Stimulated activated CD4-positive, alpha-beta T cell treated with anti-CD3 and anti-CD28 coated beads, TNF-alpha, amount 100 ng/mL, for 1 hour (primary cell): ENCODE measurements at regions not wholly inside any gene's neighbourhood (a gene's known extent, or its start where the extent isn't known, plus 50 kb on each side); places are given as distances from the start of the nearest gene placed in this dataset.
"Not testable (repeated sequence)": the region's sequence is repeated elsewhere in the genome, so short reads cannot be mapped to it uniquely, and the experiment has no call there.

Source experiments
- DNase-seq, 3 donors: peaks; one replicate each; pipeline ENCODE4 v3.0.0-alpha.2; 2020; ENCODE audit warnings: low read depth in 3 of 3, low spot score in 1 of 3

DNA sequence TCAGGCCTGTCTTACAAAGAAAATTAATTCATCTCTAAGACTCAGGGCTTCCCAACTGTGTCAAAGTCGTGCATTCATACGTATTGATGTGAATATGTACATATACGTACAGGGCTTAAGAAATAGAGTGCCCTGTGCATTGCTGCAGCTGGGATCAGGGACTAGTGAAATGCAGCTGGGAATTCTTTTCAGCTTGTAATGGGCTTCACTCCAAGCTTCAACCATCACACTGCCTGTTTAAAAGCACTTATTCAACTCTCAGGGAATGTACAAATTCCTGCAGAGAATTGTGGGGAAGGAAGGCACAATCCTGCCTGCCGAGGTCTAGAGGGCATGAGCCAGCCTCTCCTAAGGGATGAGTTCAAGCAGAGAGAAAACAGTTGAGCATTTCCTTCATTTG, 59.6 kb upstream of the MAN2A1 start:
- no peak for DNase-seq

DNA sequence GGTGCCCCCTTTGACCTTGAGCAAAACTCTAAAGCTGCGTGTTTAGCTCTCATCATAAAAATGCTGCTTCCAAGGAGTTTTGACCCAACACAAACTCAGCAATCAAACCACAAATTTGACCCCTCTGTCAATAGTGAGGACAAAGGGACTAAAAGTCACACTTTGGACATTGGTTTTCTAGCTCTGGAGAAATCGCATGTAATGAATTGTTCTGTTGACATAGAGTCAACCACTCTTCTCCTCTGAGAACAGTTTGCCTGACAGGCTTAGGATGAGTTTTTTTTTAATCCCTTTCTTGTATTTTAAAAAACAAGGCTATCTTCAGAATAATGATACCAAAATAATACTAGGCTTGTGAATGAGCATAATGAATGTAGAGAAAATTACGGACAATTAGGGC, 61.1 kb upstream of the MAN2A1 start:
- no peak for DNase-seq

DNA sequence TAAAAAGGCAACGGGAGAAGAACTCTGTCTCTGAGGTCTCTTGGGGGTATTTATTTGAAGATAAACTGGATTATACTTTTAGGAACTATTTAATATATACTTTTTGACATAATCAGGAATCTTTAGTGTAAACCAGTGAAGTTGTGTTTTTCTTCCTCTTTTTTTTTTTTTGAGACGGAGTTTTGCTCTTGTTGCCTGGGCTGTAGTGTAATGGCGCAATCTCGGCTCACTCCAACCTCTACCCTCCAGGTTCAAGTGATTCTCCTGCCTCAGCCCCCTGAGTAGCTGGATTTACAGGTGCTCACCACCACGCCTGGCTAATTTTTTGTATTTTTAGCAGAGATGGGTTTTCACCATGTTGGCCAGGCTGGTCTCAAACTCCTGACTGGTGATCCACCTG, 68.5 kb upstream of the MAN2A1 start:
- not testable (repeated sequence) for DNase-seq

DNA sequence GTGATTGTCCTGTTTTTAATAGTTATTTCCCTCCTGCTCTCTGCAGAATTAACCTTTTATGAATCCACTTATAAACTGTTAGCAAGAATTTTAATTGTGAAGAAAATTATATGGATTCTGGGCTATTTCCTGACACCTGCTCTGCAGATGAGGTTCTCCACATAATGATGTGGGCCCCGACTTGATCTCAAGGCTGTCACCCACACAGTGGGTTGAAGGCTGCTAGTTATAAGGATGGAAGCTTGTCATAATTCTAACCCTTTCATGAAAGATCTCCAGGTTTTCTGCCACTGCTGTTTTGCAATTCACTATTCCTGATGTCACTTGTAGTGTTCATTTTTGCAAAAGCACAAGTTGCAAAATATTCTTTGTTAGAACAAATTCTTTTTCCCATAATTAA, 69.1 kb upstream of the MAN2A1 start:
- DNase-seq: no peak

DNA sequence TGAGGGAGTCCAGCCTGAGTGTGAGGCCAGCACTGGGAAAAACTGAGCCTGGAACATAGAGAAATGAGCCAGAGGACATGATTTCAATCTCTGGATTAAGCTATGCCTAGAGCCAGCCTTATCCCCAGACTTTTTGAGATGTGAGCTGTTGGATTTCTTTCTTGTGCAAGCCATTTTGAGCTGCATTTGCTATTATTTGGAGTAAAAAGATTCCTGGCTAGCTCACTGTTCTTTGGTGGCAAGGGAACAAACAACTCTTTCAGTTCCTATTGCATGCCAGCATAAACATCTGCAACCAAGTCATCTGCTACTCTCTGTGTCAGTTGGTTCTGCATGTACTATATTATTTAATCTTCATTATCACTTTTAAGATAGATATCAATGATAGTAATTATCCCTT, 70.1 kb upstream of the MAN2A1 start:
- DNase-seq: no peak

DNA sequence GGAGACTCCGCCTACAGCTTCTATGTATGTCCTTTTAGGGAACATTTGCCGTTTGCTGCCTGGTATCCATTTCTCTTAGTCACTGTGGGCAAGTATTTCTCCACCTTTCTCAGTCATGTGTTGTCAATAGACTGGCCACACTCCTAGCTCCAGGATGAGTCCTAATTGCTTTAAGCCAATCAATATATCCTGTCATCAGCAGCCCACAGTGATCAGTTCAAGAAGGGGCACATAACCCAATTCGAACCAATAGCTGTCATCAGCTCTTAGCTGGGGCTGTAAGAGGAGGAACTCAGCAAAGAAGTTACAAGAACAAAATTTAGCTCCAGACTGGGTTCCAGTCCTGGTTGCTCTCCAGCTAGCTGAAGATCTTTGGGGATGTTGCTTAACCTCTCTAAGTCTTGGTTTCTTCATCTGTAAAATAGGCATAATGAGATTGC, 70.7 kb upstream of the MAN2A1 start:
- no peak for DNase-seq

DNA sequence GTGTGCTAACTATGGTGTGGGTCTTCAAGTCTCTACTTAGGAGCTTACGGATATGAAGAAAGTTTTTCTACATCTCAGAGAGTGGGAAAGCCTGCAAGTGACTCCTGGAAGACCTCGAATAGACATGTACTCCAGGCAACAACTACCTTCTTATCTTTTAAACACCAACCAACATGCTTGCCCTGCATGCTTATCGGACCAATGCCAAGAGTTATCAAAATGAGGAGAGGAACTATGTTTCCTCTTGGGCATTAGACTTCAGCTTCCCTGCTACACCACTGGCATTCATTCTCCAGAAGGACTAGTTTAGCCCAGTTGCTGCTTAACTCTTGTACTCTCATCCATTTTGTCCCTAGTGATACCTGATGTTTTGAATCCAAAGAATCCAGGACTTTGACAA, 74.7 kb upstream of the MAN2A1 start:
- DNase-seq: no peak

DNA sequence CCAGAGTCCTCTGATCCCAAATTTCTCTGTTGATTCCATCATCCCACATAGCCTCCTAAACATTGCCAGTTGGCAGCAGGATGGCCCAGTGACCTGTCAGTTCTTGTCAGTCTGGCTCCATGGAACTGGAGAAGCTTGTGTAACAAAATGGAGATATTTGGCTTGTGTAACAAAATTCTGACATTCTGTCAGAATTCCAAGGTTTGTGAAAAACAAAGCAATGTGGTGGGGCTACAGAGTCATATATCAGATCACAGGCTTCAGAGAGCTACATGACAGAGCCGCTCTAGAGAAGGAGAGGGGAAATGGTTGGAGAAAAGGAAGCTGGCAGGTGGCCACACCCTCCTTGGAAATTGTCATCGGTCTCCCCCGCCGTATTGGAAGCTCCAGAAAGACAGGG, 75.4 kb upstream of the MAN2A1 start:
- DNase-seq: no peak

DNA sequence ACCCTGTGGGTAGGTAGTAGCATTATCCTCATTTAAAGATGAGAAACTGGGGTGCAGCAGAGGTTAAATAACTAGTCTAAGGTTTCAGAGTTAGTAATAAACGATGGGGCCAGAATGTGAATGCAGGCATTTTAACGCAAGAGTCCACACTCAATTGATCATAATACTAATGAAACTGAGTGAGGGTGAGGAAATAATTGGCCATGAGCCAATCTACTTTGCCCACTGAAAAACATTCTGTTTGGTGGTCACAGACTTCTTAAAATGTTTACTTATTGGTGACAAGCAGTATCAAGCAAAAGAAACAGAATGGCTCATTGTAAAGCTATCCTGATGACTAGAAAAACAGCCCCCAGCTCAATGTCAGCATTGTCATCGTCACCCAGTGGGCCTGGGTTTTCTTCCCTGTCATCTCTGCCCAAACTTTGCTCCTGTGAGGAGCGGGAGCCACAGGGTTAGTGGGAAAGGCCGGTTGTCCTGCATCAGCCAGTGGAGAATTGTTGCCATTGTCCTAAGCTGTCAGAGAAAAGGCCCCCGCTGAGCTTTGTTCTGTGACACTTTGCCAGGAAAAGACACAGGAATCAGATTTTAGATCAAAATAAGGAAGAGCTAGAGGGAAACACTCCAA, 77.3 kb upstream of the MAN2A1 start:
- no peak for DNase-seq

DNA sequence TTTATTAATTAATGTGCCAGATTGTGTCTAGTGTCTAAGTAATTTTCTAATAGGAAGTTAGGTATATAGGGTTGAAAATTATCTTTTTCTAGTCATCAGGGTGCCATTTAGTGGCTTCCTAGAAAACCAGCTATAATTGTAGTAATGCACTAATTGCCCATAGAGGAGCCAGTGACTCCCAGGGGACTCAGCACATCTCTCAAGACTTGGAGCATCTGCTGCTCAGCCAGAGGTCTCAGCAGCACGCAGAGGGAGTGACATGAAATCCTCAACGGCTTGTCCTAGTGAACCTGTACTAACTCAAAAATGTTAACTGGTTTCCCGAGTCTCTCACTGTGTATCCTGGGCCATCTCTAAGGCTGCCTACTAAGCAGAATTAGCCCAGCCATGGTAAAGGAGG, 78.2 kb upstream of the MAN2A1 start:
- no peak for DNase-seq

DNA sequence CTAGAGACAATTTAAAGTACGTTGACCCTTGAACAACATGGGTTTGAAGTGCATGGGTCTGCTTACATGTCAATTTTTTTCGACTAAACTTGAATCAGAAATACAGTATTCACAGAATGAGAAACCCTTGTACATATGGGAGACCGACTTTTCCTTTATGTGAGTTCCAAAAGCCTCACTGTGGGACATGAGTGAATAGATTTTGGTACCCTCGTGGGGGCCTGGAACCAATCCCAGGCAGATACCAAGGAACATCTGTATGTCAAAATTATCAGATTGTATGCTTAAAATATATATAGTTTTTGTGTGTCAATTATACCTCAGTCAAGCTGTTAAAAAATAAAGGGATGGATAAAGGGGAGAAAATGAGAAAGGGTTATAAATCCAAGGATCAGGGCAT, 78.7 kb upstream of the MAN2A1 start:
- DNase-seq: no peak

DNA sequence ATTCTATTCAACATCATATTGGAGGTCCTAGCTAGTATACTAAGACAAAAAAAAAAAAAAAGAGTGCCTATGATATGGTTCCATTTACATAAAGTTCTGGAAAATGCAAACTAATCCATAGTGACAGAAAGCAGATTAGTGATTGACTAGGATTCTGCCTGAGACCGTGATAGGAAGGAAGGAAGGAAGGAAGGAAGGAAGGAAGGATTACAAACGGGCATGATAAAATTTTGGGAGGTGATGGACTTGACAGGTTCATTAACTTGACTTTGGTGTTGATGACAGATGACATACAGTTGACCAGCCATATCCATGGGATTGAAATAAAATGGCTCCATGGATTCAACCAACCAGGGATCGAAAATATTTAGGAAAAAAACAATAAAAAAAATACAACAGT, 79.1 kb upstream of the MAN2A1 start:
- no peak for DNase-seq

DNA sequence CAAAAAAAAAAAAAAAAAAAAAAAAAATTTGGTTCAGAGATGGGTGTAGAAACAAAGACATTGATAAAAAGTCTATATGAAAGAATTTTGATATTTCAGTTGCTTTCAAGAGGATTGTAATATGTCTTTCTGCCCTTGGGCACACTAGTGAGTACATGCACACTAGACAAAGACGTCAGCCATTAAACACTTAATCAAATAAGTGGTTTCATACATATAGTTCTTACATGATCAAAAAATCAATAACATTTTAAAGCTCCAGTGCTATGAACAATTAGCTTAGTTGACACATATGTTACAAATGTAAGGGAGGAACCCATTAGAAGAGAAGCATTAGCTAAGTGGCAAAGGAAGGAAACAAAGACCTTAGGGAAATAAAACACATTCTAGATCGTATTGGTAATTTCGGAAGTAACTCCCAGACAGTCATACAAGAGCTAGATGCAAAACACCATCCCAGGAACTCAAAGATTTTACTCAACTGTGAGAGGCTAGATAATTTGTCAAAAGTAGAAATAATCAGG, 84.5 kb upstream of the MAN2A1 start:
- DNase-seq: no peak

DNA sequence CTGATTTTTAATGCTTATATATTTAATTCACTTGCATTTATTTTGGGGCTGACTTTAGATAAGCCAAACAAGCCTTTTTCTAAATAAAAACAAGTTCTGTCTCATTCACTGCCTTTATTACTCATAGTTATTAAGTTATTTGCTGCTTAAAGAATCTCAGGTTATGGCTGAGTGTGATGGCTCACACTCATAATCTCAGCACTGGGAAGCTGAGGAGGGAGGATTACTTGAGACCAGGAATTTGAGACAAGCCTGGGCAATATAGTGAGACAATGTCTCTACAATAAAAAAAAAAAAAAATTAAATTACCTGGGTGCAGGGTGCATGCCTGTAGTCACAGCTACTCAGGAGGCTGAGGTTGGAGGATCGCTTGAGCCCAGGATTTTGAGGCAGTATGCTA, 85.0 kb upstream of the MAN2A1 start:
- DNase-seq: no peak

DNA sequence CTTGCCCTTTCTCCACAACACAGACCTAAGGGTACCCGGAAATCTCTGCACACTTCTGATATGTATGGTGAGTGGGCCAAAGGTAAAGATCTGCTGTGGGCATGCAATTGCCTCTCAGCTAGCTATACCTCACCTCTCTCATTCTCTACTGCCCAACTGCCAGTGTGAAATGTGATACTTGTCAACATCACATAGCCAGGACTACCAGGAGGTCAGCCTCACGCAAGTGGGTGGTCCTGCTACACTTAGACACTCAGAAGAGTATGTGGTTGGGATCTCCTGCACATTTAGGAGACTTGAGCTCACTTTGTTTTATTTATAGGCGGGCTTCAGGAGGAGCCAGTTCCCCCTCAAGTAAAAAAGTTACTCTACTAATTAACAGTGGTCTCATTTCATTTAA, 88.0 kb upstream of the MAN2A1 start:
- no peak for DNase-seq

DNA sequence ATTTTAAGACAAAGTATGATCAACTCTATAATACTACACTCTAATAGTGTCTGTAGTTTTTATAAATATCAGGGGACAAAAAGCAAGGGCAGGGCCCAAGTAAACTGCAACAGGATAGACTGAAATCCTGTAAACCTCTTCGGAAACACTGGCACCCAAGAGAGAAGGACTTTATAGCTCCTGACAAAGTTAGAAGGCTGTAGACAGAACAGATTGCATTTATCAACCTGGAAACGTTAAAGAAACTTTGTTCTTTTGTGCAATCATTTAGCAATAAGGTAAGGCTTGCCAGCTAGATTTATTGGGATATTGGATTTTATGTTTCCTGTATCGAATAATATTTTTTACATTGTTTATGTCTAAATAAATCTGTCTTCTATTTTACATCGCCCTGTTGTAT, 91.8 kb upstream of the MAN2A1 start:
- DNase-seq: no peak

DNA sequence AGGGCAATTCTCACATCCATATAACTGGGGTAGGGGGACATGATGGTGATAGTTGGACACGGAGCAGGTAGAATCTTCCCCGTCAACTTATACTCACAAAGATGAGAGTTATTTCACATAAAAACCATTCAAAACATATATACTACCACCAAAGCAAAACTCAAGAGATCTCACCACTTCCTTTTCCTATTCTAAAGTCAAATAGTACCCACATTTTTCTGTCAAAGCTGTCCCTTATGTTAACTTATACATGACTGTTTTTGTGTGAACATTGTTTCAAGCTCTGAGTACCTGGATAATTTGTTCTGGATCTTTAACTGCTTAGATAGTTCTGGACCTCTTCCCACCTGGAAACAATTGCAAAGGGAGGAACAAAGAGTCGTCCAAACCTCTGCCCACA, 95.5 kb upstream of the MAN2A1 start:
- no peak for DNase-seq

DNA sequence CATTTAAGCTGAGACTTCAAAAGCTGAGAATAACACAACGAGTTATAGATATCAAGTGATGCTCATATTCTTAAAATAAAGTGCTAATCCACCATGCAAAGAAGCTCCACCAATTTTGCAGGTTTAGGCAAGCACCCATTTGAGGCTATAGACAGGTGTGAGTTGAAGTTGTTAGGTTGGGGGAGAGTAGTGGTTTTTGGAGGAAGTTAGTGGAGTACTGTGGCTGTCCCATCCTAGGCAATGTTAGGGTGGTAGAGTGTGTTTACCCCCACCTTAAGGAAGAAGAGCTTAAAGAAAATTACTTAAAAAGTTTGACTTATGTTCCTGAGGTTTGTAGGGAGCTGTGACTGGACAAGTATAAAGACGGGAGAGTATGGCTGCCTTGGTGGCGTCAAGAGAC, 98.9 kb upstream of the MAN2A1 start:
- no peak for DNase-seq

DNA sequence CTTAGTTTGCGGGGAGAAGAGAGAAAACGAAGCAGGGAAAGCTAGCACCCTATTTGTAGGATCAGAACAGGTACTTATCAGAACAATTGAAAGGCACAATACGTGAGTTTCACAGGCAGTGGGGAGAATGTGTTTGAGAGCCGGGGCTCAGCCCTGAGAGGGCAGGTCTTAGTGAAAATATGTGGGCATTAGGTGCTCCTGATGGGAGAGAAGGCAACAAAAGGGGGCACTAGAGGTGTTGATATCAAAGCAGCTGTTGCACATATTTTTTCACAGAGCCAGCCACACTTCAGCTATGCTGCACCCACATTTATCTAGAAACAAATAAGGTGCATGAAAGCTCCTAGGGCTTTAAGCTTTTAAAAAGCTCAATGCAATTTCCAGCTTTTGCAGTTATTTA, 99.7 kb upstream of the MAN2A1 start:
- no peak for DNase-seq

DNA sequence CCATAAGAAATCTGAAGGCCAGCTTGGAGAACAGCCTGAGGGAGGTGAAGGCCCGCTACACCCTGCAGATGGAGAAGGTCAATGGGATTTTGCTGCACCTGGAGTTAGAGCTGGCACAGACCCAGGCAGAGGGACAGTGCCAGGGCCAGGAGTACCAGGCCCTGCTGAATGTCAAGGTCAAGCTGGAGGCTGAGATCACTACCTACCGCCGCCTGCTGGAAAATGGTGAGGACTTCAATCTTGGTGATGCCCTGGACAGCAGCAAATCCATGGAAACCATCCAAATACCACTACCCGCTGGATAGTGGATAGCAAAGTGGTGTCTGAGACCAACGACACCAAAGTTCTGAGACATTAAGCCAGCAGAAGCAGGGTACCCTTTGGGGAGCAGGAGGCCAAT, 100.5 kb upstream of the MAN2A1 start:
- no peak for DNase-seq

DNA sequence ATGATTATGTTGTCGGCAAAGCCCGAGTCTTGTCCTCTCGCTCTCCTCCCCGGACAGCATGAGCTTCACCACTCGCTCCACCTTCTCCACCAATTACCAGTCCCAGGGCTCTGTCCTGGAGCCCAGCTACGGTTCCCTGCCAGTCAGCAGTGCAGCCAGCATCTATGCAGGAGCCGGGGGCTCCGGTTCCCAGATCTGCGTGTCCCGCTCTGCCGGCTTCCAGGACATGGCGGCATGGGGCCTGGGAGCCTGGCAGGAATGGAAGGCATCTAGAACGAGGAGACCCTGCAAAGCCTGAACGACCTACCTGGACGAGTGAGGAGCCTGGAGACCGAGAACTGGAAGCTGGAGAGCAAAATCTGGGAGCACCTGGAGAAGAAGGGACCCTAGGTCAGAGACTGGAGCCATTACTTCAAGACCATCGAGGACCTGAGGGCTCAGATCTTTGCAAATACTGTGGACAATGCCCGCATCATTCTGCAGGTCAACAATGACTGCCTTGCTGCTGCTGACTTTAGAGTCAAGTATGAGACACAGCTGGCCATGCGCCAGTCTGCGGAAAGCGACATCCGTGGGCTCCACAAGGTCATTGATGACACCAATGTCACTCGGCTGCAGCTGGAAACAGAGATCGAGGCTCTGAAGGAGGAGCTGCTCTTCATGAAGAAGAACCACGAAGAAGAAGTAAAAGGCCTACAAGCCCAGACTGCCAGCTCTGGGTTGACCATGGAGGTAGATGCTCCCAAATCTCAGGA, 101.3 kb upstream of the MAN2A1 start:
- no peak for DNase-seq

DNA sequence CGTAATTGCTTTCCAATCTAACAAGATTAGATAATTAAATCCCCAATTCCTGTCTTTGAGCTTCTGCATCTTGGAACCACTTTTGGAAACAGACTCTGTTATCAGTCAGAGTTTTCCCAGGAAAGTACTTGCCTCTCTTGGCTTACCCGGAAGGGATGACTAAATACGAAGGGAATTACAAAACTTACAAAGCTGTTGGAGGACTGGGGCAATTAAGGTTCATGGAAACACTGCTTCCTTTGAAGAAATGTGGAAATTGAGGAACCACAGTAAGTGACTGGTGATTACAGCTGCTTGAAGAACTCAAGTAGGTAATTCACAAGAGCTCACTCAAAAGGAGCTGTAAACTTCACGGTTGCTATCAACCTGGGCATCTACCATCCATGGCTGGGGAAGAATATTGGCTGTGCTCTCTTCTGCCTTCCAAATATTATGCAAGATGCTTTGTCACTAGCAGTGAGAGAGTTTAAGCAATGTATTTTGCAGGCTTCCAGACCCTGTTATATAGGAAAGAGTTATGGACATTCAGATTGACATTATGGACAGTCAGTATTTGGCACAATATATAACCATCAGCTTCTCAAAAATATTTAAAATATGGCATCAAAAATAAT, 104.6 kb upstream of the MAN2A1 start:
- DNase-seq: no peak

DNA sequence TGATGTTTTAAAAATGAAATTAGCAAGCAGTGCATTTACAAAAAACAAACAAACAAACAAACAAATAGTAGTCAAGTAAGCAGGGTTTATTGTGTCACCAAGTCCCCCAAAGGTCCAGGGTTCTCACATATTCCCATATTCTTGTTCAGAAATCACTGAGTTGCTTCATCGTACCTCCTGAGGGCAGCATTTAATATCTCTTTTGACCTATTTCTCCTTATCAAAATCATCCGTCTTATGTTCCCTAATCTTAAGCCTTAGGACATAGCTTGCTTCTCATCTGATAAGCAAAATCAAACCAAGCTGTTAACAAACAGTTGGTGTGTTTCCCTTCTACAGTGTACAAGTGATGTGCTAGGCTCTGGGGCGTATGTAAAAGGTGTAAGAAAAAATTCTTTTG, 109.5 kb upstream of the MAN2A1 start:
- no peak for DNase-seq
